NCI-H187 (cell line): ENCODE measurements at regions not wholly inside any gene's neighbourhood (a gene's known extent, or its start where the extent isn't known, plus 50 kb on each side); places are given as distances from the start of the nearest gene placed in this dataset.

ENCODE experiments used
- DNase-seq, 2 experiments: peaks; one replicate each; lab custom pipeline; 2025; lab: John Stamatoyannopoulos, UW

DNA sequence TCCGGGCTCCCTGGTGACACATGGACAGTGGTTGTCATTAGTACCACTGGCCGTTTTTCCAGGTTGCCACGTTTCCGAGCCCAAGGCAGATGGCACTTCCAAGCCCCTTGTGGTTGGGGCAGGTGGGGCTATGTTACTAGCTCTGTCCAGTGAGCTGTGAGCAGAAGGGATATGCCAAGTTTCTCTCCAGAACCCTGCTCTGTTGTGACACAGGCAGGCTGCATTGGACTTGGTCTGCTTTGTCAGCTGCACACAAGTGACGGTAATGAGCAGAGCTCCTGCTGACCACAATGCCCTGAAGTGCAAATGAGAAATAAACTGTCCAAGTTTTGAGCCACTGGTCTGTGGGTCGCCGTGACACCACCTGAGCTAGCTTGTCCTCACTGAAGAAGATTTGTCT is 118.8 kb downstream of the GYPC start:
- DNase-seq = no peak

DNA sequence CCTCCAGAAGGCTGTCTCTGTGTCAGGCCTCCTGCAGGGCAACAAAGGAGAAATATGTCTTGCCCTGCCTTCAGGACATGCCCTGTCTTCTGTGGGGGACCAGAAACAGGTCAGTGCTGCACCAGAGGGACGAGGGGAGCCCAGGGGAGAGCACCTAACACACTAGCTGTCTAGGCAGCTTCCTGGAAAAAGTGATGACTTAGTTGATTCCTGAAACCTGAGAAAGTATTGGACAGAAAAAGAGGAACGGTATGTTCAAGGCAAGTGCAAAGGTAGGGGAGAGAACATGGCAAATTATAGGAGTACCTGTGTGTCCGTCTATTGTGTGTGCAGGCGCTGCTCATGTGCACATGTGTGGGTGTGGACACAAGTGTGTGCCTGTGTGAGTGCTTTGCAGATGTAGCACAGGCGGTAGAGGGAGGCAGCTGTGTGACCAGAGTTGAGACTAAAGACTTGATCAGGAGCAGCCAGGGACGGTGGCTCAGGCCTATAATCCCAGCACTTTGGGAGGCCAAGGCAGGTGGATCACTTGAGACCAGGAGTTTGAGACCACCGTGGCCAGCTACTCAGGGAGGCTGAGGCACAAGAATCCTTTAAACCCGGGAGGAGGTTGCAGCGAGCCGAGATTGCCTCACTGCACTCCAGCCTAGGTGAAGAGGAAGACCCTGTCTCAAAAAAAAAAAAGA is 119.5 kb downstream of the GYPC start:
- no peak for DNase-seq

DNA sequence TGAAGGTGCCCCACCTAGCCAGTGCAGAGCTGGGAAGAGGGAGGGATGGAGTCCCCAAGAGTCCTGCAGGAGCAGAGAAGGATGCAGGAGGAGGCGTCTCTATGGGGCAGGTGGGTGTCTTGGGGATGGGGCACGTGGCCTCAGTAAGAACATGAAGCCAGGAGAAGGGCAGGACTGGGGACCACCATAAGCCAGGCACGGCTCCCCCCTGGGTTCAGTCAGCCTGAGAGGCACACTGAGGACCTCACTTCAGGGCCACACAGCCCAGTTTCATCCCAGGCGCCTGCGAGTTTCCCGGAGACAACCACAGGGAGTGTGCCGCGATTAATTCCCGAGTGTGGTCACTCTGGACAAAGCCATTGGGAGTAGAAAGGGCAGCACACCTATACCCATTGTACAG is 120.3 kb downstream of the GYPC start:
- no peak for DNase-seq

DNA sequence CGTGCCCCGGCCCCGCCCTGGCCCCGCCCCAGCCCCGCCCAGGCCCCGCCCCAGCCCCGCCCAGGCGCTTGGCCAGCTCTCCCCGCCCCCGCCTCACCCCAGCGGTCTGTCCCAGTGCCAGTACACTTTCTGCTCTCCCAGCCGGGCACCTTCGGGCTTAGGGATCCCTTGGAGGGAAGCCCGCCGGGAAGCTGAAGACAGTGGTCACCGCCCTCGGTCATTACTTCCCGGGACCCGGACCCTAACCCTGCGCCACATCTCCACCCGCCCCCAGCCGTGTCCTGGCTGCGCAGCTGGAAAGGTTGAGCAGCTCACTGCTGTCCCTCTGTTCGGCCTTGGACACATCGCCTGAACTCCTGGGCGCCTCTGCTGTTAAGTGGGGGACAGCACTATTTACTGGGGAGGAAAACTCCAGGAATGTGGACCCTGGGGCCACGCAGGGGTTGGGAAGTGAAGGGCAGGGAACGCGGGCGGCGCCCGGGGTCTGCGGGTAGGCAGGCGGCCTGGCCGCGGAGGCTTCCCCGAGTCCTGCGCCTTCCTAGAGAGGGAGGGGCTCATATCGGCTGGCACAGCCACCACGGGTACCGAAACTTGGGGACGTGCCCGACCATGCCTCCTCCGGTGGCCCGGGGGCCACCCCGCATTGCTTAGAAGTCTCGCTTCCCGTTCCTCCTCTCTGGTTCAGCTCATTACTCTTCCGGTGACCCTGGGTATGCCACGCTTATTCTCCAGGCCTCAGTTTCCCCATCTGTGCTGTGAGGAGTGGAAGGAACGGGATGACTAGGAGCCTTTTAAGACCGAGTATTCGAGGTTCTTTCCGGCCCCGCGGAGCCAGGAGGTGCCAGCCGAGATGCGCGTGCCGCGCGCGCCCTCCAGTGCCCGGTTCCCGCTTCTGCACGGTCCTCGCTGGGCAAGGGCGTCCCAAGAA is 121.0 kb downstream of the GYPC start:
- DNase-seq = peak; percentile 18 to 21

DNA sequence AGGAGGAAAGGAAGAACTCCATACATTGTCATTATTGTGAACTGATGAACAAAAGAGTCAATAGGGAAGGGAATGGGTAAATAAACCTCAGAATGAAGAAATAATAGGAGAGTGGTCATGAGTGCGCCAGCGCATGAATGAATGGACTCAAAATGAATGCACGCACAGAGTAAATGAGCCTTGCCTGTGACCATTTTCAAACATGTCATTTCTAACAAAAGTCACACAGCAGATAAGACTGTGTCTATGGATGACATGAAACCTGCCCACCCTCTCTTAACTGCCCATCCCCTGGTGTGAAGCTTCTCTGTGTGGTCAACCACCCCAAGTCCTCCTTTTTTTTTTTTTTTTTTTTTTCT is 121.1 kb upstream of the TEX51 start:
- DNase-seq = no peak

DNA sequence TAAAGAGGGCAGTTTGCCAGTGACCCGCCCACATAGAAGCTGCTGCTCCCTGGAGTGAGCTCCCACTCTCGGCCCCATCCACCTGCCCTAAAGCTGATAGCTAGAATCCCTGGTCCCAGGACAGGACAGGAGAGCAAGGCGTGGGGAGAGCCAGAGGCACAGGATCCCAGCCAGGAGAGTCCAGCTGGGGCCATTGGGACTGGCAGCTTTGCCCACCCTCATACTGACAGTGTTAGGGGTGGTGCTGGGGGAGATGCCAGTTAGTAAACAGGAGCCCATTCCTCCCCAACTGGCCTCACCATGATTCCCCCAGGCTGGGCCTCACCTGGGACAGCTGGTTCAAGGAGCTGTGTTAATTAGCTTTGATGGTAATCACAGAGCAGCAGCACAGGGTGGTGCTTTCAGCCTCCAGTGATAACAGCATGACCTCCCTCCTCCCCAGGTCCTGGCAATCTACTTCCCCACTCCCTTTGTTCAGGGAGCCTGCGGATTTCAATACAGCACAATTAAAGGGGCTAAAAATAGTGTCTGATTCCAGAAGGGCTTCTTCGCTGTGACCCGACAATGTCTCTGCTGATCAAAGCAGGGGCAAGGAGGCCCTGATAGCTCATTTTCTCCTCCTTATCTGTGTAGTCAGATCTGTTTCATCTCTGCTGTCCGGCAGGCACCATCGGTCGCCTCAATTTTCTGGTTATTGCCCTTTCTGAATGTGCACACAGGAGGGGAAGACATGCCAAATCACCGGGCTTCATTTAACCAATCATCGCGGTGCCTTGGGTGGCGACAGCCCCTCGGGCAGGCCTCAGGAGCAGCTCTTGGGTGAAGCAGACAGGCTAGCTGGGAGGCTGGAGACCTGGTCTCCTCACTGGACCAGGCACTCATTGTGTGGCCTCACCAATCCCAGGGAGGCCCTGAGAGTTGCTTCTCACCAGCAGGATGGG is 119.9 kb upstream of the TEX51 start:
- DNase-seq = no peak

DNA sequence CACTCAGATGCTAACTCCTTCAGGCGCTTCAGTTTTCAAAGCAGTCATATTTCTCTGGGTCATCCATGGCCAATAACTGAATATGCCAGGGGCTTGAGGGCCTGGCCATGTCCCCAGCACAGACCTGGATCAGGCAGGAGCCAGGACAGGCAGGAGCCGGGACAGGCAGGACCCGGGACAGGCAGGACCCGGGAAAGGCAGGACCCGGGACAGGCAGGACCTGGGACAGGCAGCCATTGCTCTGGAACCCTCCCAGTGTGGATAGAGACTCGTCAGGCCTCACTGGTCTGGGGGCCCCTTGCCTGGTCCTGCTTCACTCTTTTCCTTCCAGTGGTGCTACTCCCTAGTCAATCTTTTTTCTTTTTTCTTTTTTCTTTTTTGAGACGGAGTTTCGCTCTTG is 117.5 kb upstream of the TEX51 start:
- no peak for DNase-seq

DNA sequence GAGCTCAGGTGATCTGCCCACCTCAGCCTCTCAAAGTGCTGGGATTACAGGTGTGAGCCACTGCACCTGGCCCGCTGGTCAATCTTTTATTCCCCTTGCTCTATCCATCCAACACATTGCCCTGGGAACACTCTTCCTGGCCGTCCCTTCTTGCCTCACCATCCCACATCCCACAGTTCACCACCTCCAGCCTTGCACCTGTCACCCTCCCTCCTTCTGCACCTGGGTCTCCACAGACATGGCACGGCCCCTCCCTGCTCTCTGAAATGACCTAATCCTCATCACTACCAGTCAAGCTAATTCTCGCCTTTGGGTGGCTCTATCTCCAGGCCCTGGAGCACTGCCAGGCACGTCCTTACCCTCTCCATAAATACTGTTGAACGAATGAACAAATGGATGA is 116.9 kb upstream of the TEX51 start:
- no peak for DNase-seq

DNA sequence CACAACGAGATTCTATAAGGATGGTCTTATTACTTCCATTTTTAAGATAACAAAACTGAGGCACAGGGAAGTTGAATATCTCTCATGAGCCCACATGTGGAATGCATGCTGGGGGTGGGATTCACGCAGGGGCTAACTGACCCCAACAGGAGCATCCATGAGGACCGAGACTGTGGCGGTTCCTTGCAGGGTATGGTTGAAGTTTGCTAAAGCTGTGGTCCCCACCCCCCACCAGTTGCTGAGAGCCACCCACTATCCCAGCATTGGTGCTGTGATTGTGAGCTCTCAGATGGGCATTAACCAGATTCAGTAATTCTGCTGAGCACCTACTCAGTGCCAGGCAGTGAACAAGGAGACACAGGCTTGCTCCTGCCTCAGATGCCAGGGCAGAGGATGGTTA is 116.0 kb upstream of the TEX51 start:
- DNase-seq = no peak

DNA sequence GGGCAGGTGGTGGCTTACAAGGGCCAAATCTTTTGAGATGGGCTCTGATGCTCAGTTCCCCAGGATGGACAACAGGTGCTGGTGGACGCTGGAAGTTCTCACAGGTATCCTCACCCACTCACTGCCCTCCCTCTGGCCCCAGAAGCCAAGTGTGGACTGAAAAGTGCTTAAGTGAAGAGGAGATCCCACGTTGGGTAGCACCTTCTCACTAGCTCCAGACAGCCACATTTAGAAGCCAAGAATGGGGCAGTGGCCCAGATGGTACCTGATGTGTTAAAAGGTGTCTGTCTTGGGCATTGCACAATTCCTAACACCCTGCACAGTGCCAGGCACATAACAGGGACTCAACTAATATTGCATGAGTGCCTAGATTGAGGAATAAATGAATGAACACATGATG is 115.3 kb upstream of the TEX51 start:
- DNase-seq = no peak

DNA sequence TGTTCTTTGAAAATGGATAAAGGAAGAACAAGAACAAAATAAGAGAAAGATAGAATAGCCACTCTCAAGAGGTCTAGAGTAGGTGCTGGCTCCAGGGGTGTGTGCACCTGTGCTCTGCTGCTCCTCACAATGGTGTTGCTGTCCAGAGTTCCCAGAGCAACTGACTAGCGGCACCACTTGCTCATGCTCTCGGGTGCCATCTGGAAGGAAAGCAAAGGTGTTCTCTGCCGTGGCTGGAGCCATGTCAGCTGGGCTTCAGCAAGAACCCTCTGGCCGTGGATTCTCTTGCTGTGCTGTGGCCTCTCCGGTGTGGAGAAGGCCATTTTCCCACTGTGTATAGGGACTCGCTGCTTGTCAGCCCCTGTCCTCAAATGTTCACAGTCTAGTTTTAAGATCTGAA is 114.6 kb upstream of the TEX51 start:
- DNase-seq = no peak

DNA sequence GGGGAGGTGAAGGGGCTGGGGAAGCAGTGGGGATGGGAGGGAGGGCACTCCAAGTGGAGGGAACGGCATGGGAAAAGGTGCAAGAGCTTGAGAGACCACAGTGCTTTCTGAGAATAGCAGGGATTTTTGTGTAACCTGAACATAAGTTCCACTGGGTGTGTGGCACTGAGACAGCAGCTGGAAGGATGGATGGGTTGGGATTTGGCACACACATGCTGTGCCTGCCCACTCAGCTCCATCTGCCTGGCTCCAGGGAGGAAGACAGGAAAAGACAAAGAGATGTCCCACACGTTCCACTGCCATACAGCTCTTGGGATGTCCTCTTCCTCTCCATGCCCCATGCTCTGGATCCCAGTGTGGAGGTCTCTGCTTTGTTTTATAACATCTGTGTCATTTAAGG is 114.1 kb upstream of the TEX51 start:
- DNase-seq = no peak

DNA sequence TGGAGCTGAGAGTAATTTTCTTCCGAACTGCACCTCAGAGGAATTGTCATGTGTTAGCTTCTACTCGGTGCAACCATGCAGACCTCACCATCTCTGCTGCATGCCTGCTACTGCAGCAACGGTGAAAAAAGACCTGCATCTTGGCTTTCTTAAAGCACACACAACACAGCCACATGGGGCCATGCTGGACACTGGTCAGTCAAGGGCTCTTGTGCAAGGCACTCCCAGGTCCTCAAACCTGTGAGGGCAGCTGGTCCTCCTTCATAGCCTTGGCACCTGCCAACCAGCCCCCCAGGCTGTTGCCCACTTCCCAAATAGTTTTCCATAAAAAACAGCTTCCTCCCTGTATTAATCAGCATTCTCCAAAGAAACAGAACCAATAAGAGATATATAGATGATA is 113.5 kb upstream of the TEX51 start:
- no peak for DNase-seq

DNA sequence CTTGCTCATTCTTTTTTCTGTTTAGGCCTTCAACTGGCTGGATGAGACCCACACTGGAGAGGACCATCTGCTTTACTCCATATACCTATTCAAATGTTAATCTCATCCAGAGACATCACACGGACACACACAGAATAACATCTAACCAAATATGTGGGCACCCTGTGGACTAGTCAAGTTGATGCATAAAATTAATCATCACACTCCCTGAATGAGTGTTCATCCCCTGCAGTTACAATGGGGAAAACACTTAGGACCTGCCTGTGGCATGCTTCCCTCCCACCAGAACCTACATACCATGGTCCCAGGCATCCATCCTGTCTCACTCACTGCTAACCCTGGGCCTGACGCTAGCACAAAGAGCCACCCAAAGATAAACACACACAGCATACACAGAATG is 112.8 kb upstream of the TEX51 start:
- no peak for DNase-seq

DNA sequence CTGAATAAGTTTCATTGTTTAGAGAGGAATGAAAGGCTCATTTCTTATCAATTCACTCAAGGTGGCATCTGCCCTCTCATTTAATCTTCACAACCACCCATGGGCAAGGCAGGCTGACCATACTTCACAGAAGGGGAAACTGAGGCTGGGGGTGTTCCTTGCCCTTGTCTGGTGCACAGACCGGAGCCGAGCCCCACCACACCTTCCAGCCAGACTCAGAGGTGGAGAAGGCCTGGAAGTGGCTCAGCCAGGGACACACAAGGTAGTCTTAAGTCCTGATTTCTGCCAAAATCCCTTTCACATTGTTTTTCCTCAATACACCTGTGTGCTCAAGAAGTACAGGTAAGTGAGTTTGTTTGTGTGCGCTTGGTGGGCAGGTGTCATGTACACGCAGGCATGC is 111.9 kb upstream of the TEX51 start:
- DNase-seq = no peak

DNA sequence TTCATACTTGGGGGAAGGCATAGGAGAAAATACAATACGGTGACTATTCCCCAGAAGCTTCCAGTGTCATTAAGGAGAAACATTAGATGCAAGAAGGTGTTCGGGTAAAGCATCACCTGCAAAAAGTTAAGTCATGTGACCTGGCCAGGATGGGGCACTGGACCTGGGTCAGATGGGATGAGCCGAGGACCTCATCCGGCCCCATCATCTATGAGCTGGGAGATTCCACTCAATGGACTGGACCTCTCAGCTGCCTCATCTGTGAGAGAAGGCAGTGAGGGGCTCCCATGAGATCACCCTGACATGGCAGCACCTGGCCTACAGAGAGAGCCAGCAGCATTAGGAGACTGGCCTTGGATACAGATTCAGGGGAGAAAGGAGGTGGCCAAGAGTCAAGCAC is 111.4 kb upstream of the TEX51 start:
- no peak for DNase-seq

DNA sequence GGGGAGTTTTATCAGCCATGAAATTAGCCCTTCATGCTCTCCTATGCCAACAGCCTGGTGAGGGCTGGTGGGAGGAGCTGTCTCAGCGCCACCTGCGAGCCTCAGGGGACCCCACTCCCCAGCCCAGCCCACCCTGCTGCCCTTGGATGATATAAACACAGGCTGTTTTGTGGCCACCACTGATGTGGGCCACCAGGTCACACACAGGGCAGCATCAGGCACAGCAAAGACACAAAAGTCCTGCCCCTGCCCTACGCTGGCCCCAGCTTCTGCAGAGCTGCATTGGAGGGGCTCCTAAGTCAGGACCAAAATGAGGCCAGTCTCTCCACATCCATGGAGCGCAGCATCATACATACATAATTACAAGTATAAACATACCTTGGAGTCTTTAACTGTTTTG is 110.6 kb upstream of the TEX51 start:
- DNase-seq = no peak

DNA sequence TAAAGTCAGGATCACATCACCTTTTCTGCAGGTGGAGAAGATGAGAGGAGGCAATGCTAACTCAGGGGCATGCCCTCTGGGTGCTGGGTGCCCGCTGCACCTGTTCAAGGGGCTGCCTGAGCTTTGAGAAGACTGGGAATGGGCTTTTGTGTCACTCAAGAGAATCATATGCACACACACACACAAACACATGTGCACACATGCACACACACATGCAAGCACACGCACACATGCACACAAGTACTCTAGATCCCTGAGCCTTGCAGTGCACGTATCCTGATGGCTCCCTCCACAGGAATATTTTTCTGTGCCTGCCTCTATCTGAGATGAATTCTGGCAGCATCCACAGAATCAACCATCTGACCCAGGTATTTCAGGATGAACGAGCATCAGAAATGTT is 110.0 kb upstream of the TEX51 start:
- DNase-seq = no peak

DNA sequence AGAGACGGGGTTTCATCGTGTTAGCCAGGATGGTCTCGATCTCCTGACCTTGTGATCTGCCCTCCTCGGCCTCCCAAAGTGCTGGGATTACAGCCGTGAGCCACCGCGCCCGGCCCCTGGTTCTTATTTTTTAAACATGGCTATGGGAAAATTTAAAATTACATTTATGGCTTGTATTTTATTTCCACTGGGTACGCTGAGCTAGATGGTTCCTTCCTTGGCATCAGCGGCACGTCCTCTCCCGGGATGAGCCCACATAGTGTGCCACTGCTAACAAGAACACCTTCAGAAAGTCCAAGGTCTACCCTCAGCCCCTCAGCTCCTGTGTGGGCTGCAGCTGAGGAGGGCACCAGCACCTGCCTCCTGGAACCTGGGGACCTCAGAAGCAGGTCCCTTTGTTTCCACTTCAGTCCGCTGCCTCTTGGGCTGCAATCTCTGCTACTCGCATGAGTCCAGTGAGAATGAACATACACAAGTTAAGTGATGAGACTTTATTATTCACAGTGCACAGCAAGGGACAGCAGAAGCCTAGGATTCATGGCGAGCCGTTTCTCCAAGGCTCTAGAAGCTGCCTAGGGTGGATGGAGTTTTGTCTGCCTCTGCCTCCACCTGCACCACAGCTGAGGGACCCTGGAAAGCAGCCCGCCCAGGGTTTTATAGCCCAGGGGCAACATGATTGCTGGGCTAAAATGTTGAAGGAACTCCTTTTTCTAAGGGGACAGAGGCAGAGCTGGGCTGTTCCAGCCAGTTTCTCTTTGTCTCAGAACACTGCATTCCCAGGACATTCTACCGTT is 107.5 kb upstream of the TEX51 start:
- no peak for DNase-seq

DNA sequence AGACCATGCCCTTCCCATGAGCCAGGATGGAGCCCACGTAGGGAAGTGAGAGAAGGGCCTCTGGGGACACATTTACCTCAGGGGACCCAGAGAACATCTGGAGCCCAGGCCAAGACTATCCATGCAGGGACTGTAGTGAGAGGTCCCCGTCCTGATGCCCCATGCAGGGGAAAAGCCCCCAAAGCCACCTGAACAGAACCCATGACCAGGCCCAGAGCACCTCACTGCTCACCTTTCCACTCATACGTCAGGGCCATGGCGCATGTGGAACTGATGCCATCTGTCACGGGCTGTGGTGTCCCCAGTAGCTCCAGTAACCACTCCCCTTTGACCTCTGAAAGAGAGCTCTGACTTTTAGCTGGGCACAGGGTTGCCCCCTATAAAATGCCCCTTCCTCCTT is 106.5 kb upstream of the TEX51 start:
- DNase-seq = no peak

DNA sequence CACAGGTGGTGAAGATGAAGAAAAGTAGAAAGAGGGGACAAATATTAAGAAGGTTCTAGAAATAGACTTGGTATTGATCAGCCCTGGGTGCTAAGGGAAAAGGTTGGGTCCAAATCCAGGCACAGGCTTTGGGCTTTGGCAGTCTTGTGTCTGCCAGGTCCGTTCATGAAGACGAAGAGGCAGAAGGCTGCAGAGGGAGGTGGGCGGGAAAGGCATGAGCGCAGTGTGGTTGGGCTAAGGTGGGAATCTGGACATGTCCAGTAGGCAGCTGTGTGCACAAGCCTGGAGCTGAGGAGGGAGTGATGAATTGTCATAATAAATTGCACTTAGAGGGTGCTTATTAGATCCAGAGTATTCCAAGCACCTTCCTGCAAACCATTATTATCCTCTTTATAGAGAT is 105.7 kb upstream of the TEX51 start:
- DNase-seq = no peak
